ENCODE measurements at regions not wholly inside any gene's neighbourhood (a gene's known extent, or its start where the extent isn't known, plus 50 kb on each side); places are given as distances from the start of the nearest gene placed in this dataset.

GRCh38 chr10:9878383-9878782 lies 1139.3 kb upstream of the CELF2 start:
- no peak overlapping the region for H3K27ac Mint-ChIP-seq (ENCODE audit: unreplicated experiment)

GRCh38 chr10:9885761-9886160 lies 1131.9 kb upstream of the CELF2 start:
- H3K4me3 Mint-ChIP-seq (ENCODE audit: unreplicated experiment): no peak overlapping the region
- no peaks in the 10 kb centered on the region for H3K36me3 Mint-ChIP-seq (ENCODE audit: unreplicated experiment)
- TF ChIP-seq CTCF (IDR thresholded peaks at IDR 0.05; ENCODE audit: partially characterized antibody, unreplicated experiment): no peak
- H3K27ac Mint-ChIP-seq (ENCODE audit: unreplicated experiment): no peak overlapping the region
- H3K27me3 Mint-ChIP-seq (ENCODE audit: unreplicated experiment): no peaks in the 10 kb centered on the region
- DNase-seq: no peak
- no peaks in the 10 kb centered on the region for H3K9me3 Mint-ChIP-seq (ENCODE audit: unreplicated experiment)
- H3K4me1 Mint-ChIP-seq (ENCODE audit: low read depth, unreplicated experiment): peaks cover 2% of the 10 kb centered on the region

More at GRCh38 chr10:9878383-9878782, 1139.3 kb upstream of the CELF2 start:
- TF ChIP-seq CTCF (IDR thresholded peaks at IDR 0.05; ENCODE audit: partially characterized antibody, unreplicated experiment): no peak
- Mint-ChIP-seq H3K36me3 (ENCODE audit: unreplicated experiment) (no peaks in the 10 kb centered on the region), H3K27me3 (ENCODE audit: unreplicated experiment) (no peaks in the 10 kb centered on the region), H3K9me3 (ENCODE audit: unreplicated experiment) (no peaks in the 10 kb centered on the region), H3K4me1 (ENCODE audit: low read depth, unreplicated experiment) (no peaks in the 10 kb centered on the region), H3K4me3 (ENCODE audit: unreplicated experiment) (no peak overlapping the region)
- DNase-seq: no peak

- Mint-ChIP-seq H3K4me3 (ENCODE audit: unreplicated experiment) (no peak overlapping the region), H3K4me1 (ENCODE audit: low read depth, unreplicated experiment) (peaks cover 2% of the 10 kb centered on the region), H3K9me3 (ENCODE audit: unreplicated experiment) (no peaks in the 10 kb centered on the region), H3K27ac (ENCODE audit: unreplicated experiment) (no peak overlapping the region), H3K27me3 (ENCODE audit: unreplicated experiment) (no peaks in the 10 kb centered on the region), H3K36me3 (ENCODE audit: unreplicated experiment) (no peaks in the 10 kb centered on the region)
- no peak for DNase-seq
- TF ChIP-seq CTCF (IDR thresholded peaks at IDR 0.05; ENCODE audit: partially characterized antibody, unreplicated experiment): no peak
Measured at GRCh38 chr10:9886772-9887171, 1130.9 kb upstream of the CELF2 start.

- DNase-seq: no peak
- no peak overlapping the region for H3K27ac Mint-ChIP-seq (ENCODE audit: unreplicated experiment)
- H3K4me1 Mint-ChIP-seq (ENCODE audit: low read depth, unreplicated experiment): peaks cover 5% of the 10 kb centered on the region
- H3K36me3 Mint-ChIP-seq (ENCODE audit: unreplicated experiment): no peaks in the 10 kb centered on the region
- H3K9me3 Mint-ChIP-seq (ENCODE audit: unreplicated experiment): no peaks in the 10 kb centered on the region
- TF ChIP-seq CTCF (IDR thresholded peaks at IDR 0.05; ENCODE audit: partially characterized antibody, unreplicated experiment): no peak
- H3K27me3 Mint-ChIP-seq (ENCODE audit: unreplicated experiment): no peaks in the 10 kb centered on the region
- H3K4me3 Mint-ChIP-seq (ENCODE audit: unreplicated experiment): no peak overlapping the region
Measured at GRCh38 chr10:9895453-9895852, 1122.2 kb upstream of the CELF2 start.

GRCh38 chr10:9895981-9896380 lies 1121.7 kb upstream of the CELF2 start:
- no peak overlapping the region for H3K27ac Mint-ChIP-seq (ENCODE audit: unreplicated experiment)
- H3K27me3 Mint-ChIP-seq (ENCODE audit: unreplicated experiment): no peaks in the 10 kb centered on the region
- no peak for TF ChIP-seq CTCF (IDR thresholded peaks at IDR 0.05; ENCODE audit: partially characterized antibody, unreplicated experiment)
- no peaks in the 10 kb centered on the region for H3K36me3 Mint-ChIP-seq (ENCODE audit: unreplicated experiment)
- no peaks in the 10 kb centered on the region for H3K9me3 Mint-ChIP-seq (ENCODE audit: unreplicated experiment)
- no peak for DNase-seq
- H3K4me1 Mint-ChIP-seq (ENCODE audit: low read depth, unreplicated experiment): peaks cover 7% of the 10 kb centered on the region
- H3K4me3 Mint-ChIP-seq (ENCODE audit: unreplicated experiment): no peak overlapping the region
